Cardiac fibroblast (primary cell): ENCODE measurements at regions not wholly inside any gene's neighbourhood (a gene's known extent, or its start where the extent isn't known, plus 50 kb on each side); places are given as distances from the start of the nearest gene placed in this dataset.

Source experiments
- DNase-seq, 2 donors: peaks; one replicate each; pipeline versions ENCODE4 v3.0.0 to v3.0.0-alpha.2; 2010; ENCODE audit warnings: low read depth in 2 of 2
- H3K4me3 ChIP-seq, 2 donors: replicated peaks in 1 of 2; 1 replicate in 1 of 2; 2 replicates in 1 of 2; pipeline ENCODE4 v1.5.1; 2011; ENCODE audit warnings: low read depth in 2 of 2, low read length in 2 of 2, mild to moderate bottlenecking in 2 of 2, moderate library complexity in 1 of 2
- CTCF ChIP-seq: IDR thresholded peaks from one replicate; pipeline ENCODE4 v1.5.1; 2011; ENCODE audit warnings: low read depth, mild to moderate bottlenecking, low read length, inconsistent platforms

GRCh38 chr12:73947326-73948026 is 590.2 kb upstream of the ATXN7L3B start:
- TF ChIP-seq CTCF, result no peak

GRCh38 chr12:73950507-73950906 is 587.1 kb upstream of the ATXN7L3B start:
- DNase-seq, result no peak
- no peak overlapping the region for H3K4me3 ChIP-seq
- no peak for TF ChIP-seq CTCF

More at GRCh38 chr12:73947326-73948026, 590.2 kb upstream of the ATXN7L3B start:
- no peak for DNase-seq
- no peak overlapping the region for H3K4me3 ChIP-seq

GRCh38 chr12:73951956-73952703 is 585.5 kb upstream of the ATXN7L3B start:
- H3K4me3 ChIP-seq, result no peak overlapping the region
- no peak for TF ChIP-seq CTCF
- DNase-seq, result no peak

GRCh38 chr12:73964641-73965040 is 573.0 kb upstream of the ATXN7L3B start:
- DNase-seq, result no peak
- H3K4me3 ChIP-seq, result no peak overlapping the region
- no peak for TF ChIP-seq CTCF

- H3K4me3 ChIP-seq, result no peak overlapping the region
- TF ChIP-seq CTCF, result no peak
- DNase-seq, result no peak
Measured at GRCh38 chr12:73973486-73973885, 564.1 kb upstream of the ATXN7L3B start.

GRCh38 chr12:73984552-73984951 is 553.1 kb upstream of the ATXN7L3B start:
- H3K4me3 ChIP-seq, result no peak overlapping the region
- no peak for DNase-seq

More at GRCh38 chr12:73984552-73984951, 553.1 kb upstream of the ATXN7L3B start:
- TF ChIP-seq CTCF, result no peak
